Stimulated activated CD8-positive, alpha-beta memory T cell treated with anti-CD3 and anti-CD28 coated beads, Interleukin-4, amount 100 ng/mL, for 48 hours (primary cell): ENCODE measurements at regions not wholly inside any gene's neighbourhood (a gene's known extent, or its start where the extent isn't known, plus 50 kb on each side); places are given as distances from the start of the nearest gene placed in this dataset.
A peak's percentile ranks its signal among the peaks of the same experiment; 100 is the strongest.

Source experiments
- DNase-seq: peaks from one replicate; pipeline ENCODE4 v3.0.0-alpha.2; 2020

- DNase-seq: no peak
These were observed 102.3 kb upstream of the CPEB4 start for GRCh38 chr5:173785866-173786265.

GRCh38 chr5:173786286-173787187 is 101.6 kb upstream of the CPEB4 start:
- no peak for DNase-seq

- peak; percentile 57 for DNase-seq
These were observed 98.9 kb upstream of the CPEB4 start for GRCh38 chr5:173789031-173789920.

GRCh38 chr5:173790177-173790719 is 97.9 kb upstream of the CPEB4 start:
- DNase-seq: no peak

GRCh38 chr5:173790836-173791546 is 97.2 kb upstream of the CPEB4 start:
- DNase-seq: no peak

- DNase-seq: no peak
These were observed 96.3 kb upstream of the CPEB4 start for GRCh38 chr5:173791878-173792277.

- no peak for DNase-seq
These were observed 95.2 kb upstream of the CPEB4 start for GRCh38 chr5:173792781-173793547.

GRCh38 chr5:173793648-173794548 is 94.3 kb upstream of the CPEB4 start:
- no peak for DNase-seq

GRCh38 chr5:173794901-173795416 is 93.2 kb upstream of the CPEB4 start:
- no peak for DNase-seq

GRCh38 chr5:173795601-173796000 is 92.5 kb upstream of the CPEB4 start:
- DNase-seq: no peak

GRCh38 chr5:173796721-173797495 is 91.2 kb upstream of the CPEB4 start:
- DNase-seq: no peak

GRCh38 chr5:173798127-173798810 is 89.9 kb upstream of the CPEB4 start:
- no peak for DNase-seq

- DNase-seq: no peak
These were observed 87.8 kb upstream of the CPEB4 start for GRCh38 chr5:173800340-173800739.

- DNase-seq: no peak
These were observed 87.1 kb upstream of the CPEB4 start for GRCh38 chr5:173801006-173801405.

- no peak for DNase-seq
These were observed 85.4 kb upstream of the CPEB4 start for GRCh38 chr5:173802670-173803165.

GRCh38 chr5:173804579-173804978 is 83.6 kb upstream of the CPEB4 start:
- no peak for DNase-seq

- DNase-seq: no peak
These were observed 81.7 kb upstream of the CPEB4 start for GRCh38 chr5:173806270-173807035.

- DNase-seq: no peak
These were observed 80.9 kb upstream of the CPEB4 start for GRCh38 chr5:173807181-173807655.
